Left colon (tissue), 2 donors: ENCODE measurements at regions not wholly inside any gene's neighbourhood (a gene's known extent, or its start where the extent isn't known, plus 50 kb on each side); places are given as distances from the start of the nearest gene placed in this dataset.
"Not testable (repeated sequence)": the region's sequence is repeated elsewhere in the genome, so short reads cannot be mapped to it uniquely, and the experiment has no call there.

Experiments
- ATAC-seq: fragments of 200-7000 bp; cut with Tn5 transposase; one replicate; pipeline ENCODE4 v1.9.1; 2020; ENCODE audit warnings: mild to moderate bottlenecking, moderate library complexity
- DNase-seq, 2 donors: peaks; one replicate each; pipeline ENCODE4 v3.0.0-alpha.2; 2020
- intact Hi-C, 2 donors: fragments of 100-400 bp; cut with DNase I in 1 of 2; cut with micrococcal nuclease in 1 of 2; formaldehyde crosslinking; loops; one replicate each; pipeline versions ENCODE4 v1.11.2 to v1.14.0; 2022; cut with DNase I, micrococcal nuclease
- donor health status: DM: no; HTN: no; CAD: no.
- donor health status: DM: yes; HTN: yes; CAD: no.

- DNase-seq, intact Hi-C loops, ATAC-seq: not testable (repeated sequence)
Measured at GRCh38 chr16:88178251-88178650, 204.5 kb upstream of the ZNF469 start.

- DNase-seq, intact Hi-C loops, ATAC-seq: not testable (repeated sequence)
Measured at GRCh38 chr16:88178896-88179295, 203.9 kb upstream of the ZNF469 start.

DNA sequence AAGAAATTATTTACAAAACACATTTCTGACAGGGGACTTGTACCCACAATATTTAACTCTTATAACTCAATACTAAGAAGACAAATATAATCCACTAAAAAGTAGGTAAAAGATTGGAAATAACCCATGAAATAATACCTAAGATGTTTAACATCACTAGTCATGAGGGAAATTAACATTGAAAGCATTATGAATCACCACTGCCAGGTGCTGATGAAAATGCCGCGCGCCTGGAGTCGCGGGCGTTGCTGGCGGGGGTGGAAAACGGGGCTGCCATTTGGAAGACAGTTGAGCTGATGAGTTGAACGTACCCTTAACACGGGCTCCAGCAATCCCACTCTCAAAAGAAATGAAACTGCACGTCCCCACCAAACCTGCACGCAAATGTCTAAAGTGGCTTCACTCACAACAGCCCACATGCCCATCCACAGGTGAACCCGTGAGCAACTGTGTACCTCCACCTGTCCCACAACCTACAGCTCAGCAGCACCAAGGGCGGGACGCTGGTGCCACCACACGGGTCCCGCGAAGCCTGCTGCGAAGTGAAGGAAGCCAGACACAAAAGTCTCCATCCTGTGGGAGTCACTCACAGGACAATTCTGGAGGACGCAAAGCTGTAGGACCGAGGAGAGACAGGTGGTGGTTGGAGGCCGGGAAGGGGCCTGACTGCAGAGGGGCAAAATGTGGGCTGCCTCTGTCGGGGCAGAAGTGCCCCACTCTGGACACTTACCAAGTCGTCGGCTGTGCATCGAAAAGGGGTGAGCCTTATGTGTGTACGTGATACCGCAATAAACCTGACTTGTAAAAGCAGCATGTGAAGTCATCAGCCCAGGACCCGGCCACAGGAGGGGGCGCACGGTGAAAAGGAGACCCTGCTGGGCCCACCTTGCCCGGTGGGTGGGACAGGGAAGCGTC lies 199.5 kb upstream of the ZNF469 start:
- ATAC-seq, intact Hi-C loops, DNase-seq: not testable (repeated sequence)

DNA sequence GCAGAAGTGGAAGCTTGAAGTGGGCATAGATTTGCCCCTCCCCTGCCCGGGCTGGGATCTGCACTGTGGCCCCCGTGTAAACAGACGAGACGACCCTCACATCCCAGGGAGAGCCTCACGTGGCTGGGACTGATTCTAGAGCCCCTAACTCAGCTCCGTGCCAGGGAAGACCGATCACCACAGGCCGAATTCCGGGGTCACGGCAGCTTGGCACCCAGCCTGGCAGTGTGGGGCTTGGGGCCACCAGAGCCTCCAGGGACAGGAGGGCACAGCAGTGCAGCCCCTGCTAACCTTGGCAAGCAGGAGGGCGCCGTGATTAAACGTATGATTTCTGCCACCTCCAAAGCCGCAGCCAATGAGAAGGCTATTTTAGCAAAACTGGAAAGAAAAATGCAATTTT lies 198.7 kb upstream of the ZNF469 start:
- DNase-seq, intact Hi-C loops, ATAC-seq: not testable (repeated sequence)

GRCh38 chr16:88184566-88185355 lies 198.0 kb upstream of the ZNF469 start:
- intact Hi-C loops, ATAC-seq: not testable (repeated sequence)

DNA sequence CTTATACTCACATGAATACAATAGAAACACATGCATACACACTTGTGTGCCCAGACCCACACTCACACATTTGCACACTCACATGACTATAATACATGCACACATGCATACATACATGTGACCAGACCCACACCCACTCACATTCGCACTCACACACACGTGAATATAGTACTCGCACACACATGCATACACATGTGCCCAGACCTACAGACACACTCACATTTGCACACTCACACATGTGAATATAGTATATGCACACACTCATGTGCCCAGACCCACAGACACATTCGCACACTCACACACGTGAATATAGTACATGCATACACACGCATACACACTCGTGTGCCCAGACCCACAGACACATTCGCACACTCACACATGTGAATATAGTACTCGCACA lies 197.4 kb upstream of the ZNF469 start:
- ATAC-seq, DNase-seq, intact Hi-C loops: not testable (repeated sequence)

More at GRCh38 chr16:88184566-88185355, 198.0 kb upstream of the ZNF469 start:
- not testable (repeated sequence) for DNase-seq

GRCh38 chr16:88185976-88186888 lies 196.5 kb upstream of the ZNF469 start:
- intact Hi-C loops, ATAC-seq, DNase-seq: not testable (repeated sequence)

DNA sequence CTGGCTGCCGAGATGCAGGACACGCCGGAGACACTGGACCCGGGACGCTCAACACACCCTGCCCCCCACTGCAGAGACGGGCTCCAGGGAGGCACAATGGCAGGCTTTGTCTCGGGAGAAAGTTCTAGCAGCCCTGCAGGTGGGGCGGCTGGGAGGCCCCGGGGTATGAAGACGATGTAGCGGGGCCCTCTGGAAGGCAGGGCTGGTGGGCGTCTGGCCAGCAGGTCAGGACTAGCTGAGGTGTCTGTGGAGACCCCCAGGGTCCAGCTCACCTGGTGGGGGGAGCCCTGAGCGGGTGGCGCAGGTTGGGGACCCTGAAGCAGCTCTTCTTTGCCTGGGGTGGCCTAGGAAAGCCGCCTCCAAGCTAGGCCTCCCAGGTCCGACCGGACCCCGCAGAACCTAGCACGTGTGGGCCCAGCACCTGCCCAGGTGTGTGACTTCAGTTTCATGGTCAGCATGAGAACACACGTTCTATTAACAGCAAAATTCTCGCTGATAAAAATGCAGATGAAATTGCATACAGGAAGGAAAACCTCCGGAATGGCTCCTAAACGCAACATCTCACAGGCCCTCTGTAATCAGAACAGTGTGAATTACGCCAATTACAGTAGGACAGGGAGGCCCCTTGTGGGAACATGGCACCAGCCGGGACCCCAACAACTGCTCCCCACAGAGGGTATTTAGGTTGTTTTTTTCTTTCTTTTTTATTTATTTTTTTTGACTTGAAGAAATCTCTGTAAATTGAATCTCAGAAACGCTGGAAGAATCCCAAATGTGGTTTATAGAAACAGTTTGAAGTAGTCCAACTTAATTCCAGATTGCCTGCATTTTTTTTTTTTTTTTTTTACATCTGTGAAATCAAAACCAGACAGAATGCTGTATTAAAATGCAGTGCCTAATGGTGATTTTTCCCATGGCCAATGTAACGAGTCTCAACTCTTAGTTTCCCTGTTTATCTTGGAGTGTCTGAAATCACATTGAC lies 195.6 kb upstream of the ZNF469 start:
- intact Hi-C loops, DNase-seq, ATAC-seq: not testable (repeated sequence)

DNA sequence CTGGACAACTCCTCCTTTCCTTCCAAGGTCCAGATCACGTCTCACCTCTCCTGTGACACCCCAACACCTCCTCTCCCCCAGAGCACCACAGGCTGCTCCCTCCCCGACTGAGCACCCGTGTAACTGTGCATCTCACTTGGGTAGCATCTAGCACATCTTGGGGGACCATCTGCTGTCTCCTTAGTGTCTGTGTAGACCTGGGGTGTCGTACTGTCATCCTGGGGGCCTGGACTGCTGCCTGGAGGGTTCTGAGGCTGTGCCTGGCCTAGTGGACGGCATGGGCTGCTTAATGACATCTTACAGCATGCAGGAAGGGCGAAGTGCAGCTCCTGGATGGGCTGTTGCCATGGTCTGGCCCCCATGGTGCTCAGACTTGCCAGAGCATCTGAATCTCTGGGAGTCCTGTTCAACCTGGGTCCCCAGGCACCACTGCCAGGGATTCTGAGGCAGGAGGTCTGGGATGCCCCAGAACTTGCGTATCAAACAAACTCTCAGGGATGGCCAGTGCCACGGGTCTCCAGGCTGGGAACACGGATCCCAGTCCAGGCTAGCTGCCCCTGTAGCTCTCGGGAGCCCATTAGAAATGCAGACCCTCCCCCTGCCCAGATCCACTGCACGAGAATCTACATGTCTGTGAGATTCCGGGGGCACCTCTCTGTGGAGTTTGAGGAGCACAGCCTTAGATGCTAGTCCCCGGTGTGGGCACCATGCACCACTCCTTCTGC lies 194.4 kb upstream of the ZNF469 start:
- ATAC-seq, DNase-seq, intact Hi-C loops: not testable (repeated sequence)

- DNase-seq, intact Hi-C loops, ATAC-seq: not testable (repeated sequence)
Measured at GRCh38 chr16:88190592-88191095, 192.1 kb upstream of the ZNF469 start.

GRCh38 chr16:88191168-88191567 lies 191.6 kb upstream of the ZNF469 start:
- ATAC-seq, intact Hi-C loops, DNase-seq: not testable (repeated sequence)

DNA sequence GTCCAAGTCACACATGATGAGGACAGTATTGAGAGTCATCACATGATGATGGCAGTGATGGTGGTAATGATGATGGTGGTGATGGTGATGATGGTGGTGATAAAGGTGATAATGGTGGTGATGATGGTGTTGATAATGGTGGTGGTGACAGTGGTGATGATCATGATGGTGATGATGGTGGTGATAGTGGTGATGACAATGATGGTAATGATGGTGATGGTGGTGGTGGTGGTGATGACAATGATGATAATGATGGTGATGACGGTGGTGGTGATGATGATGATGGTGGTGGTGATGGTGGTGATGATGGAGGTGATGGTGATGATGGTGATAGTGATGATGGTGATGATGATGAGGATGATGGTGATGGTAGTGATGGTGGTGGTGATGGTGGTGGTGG lies 190.2 kb upstream of the ZNF469 start:
- DNase-seq (no peak), ATAC-seq (no peak)
- intact Hi-C loops = no loop called here

- peak; percentile 95 for ATAC-seq
- intact Hi-C loops = not testable (repeated sequence)
- DNase-seq = peak; percentile 46 to 66
Measured at GRCh38 chr16:88193706-88194396, 188.9 kb upstream of the ZNF469 start.

GRCh38 chr16:88194397-88195268 lies 188.1 kb upstream of the ZNF469 start:
- ATAC-seq = peak; percentile 71
- DNase-seq = peak in 1 of 2 donors; percentile 26
- intact Hi-C loops = no loop called here

GRCh38 chr16:88195269-88195705 lies 187.5 kb upstream of the ZNF469 start:
- intact Hi-C loops = no loop called here
- ATAC-seq (no peak), DNase-seq (no peak)
